MG63 (cell line): ENCODE measurements at regions not wholly inside any gene's neighbourhood (a gene's known extent, or its start where the extent isn't known, plus 50 kb on each side); places are given as distances from the start of the nearest gene placed in this dataset.
"Not testable (repeated sequence)": the region's sequence is repeated elsewhere in the genome, so short reads cannot be mapped to it uniquely, and the experiment has no call there.

Source experiments
- DNase-seq: peaks from one replicate; pipeline ENCODE4 v3.0.0-alpha.2; 2020
- H3K27me3 ChIP-seq: fragments of 250-450 bp; sonication (Bioruptor Pico); 2 replicates; pipeline ENCODE4 v1.5.1; 2020; ENCODE audit warnings: mild to moderate bottlenecking, moderate library complexity
- H3K36me3 ChIP-seq: fragments of 250-450 bp; sonication (Bioruptor Pico); 2 replicates; pipeline ENCODE4 v1.5.1; 2020; ENCODE audit warnings: mild to moderate bottlenecking, moderate library complexity
- H3K4me3 ChIP-seq: fragments of 250-450 bp; sonication (Bioruptor Pico); 2 replicates; pipeline ENCODE4 v1.5.1; 2020; ENCODE audit warnings: mild to moderate bottlenecking, moderate library complexity
- H3K9me3 ChIP-seq: fragments of 250-450 bp; sonication (Bioruptor Pico); 2 replicates; pipeline ENCODE4 v1.5.1; 2020; ENCODE audit warnings: mild to moderate bottlenecking, moderate library complexity

DNA sequence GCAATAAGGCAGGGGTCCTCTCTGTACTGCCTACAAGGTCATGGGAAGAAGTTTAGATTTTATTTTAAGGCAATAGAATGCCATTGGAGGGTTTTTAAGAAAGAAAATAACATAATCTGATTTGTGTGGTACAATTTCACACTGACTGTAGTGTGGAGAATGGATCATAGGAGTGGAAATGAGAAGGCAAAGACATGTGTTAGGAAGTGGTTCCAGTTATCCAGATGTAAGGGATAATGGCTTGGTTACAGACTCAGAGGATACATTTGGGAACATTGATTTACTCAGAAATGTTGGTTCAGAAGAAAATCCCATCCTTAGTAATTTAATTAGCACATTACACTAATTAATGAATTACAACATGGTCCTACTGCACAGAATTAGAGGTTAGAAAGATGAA lies 788.2 kb downstream of the SLITRK5 start:
- Histone ChIP-seq H3K9me3 (no peaks in the 10 kb centered on the region), H3K27me3 (no peaks in the 10 kb centered on the region), H3K4me3 (no peak overlapping the region), H3K36me3 (no peaks in the 10 kb centered on the region)
- no peak for DNase-seq

DNA sequence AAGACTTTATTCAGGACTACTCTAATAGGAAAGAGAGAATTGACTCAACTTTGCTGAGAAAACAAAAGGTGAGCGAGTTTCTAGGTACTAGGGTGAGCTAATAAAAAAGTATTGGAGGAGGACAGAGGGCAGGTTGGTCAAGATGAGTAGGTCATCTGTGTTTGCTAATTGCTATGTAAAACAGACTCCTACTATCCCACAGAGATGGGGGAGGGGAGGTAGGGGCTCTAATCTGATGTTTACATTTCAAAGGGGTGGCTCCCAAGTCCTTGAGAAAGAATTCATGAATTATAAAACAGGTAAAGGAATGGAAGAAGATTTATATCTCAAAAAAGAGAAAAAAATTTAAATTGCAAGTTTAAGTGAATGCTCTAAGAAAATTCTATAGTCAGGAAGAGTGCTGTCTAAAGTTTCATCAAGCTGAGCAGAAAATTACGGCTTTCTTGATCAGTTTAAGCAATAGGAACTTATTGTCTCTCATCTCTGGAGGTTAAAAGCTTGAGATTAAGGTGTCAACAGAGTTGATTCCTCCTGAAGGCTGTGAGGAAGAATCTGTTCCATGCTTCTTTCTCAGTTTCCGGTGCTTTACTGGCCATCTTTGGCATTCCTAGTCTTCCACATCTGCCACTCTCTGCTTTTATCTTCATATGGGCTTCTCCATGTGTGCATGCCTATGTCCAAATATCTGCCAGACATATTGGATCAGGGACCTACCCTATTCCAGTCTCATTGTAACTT lies 790.3 kb downstream of the SLITRK5 start:
- Histone ChIP-seq H3K36me3 (no peaks in the 10 kb centered on the region), H3K9me3 (no peaks in the 10 kb centered on the region), H3K4me3 (no peak overlapping the region), H3K27me3 (no peaks in the 10 kb centered on the region)
- DNase-seq: no peak

DNA sequence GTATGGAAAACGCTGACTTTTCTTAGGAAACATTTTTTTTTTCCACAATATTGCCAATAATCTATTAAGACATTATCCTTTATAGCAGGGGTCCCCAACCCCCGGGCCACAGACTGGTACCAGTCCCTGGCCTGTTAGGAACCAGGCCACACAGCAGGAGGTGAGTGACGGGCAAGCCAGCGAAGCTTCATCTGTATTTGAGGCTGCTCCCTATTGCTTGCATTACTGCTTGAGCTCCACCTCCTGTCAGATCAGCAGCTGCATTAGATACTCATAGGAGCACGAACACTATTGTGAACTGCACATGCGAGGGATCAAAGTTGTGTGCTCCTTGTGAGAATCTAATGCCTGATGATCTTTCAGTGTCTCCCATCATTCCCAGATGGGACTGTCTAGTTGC lies 793.7 kb downstream of the SLITRK5 start:
- no peaks in the 10 kb centered on the region for H3K36me3 ChIP-seq
- H3K9me3 ChIP-seq: no peaks in the 10 kb centered on the region
- H3K27me3 ChIP-seq: no peaks in the 10 kb centered on the region
- DNase-seq: no peak
- H3K4me3 ChIP-seq: no peak overlapping the region

DNA sequence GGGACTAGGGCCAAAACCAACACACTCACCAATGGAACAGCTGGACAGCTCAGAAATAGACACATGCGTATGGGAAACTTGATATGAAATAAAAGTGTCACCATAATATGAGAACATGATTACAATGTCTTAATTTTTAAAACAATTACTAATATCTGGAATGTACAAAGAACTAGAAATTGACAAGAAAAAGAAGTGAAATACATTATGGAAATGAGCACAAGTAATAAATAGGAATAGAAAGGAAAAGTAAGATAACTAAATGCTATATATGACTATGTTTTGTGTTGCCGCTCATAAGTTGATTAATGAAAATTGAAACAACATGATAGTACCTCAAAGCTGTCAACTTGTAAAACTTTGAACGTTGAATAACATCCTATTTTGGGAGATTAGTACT lies 801.1 kb downstream of the SLITRK5 start:
- no peak overlapping the region for H3K4me3 ChIP-seq
- no peaks in the 10 kb centered on the region for H3K36me3 ChIP-seq
- no peak for DNase-seq
- no peaks in the 10 kb centered on the region for H3K9me3 ChIP-seq
- no peaks in the 10 kb centered on the region for H3K27me3 ChIP-seq

DNA sequence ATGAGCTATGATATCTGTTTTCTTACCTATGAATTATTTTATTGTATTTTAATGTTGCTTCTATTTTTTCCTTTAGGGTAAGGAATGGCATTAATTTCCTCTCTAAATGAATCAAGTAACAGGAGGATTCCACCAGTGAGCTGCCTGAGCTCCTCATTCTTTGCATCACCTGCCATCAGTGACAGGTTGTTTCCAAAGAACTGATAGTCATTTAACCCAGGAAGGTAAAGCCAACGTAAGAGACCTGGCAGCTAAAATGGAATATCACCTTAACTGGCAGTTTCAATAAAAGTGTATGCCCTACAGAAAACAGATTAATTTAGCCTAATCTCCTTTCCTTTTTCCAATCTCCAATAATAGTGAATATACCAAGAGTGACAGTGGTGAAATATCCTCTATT lies 812.0 kb downstream of the SLITRK5 start:
- Histone ChIP-seq H3K27me3 (no peaks in the 10 kb centered on the region), H3K4me3 (no peak overlapping the region), H3K9me3 (peaks cover 7% of the 10 kb centered on the region; the same call in 1 of the 2 replicates), H3K36me3 (no peaks in the 10 kb centered on the region)
- DNase-seq: no peak

DNA sequence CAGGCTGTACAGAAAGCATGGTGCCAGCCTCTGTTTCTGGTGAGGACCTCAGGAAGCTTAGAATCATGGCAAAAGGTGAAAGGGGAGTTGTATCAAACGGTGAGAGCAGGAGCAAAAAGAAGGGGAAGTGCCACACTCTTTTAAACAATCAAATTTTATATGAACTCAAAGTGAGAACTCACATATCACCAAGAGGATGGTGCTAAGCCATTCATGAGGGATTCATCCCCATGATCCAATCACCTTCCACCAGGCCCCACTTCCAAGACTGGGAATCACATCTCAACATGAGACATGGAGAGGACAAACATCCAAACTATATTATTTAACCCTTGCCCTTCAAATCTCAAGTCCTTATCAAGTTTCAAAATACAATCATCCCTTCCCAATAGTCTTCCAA lies 836.7 kb downstream of the SLITRK5 start:
- H3K9me3 ChIP-seq: peaks cover 4% of the 10 kb centered on the region
- no peak overlapping the region for H3K4me3 ChIP-seq
- H3K36me3 ChIP-seq: no peaks in the 10 kb centered on the region
- no peaks in the 10 kb centered on the region for H3K27me3 ChIP-seq
- no peak for DNase-seq

DNA sequence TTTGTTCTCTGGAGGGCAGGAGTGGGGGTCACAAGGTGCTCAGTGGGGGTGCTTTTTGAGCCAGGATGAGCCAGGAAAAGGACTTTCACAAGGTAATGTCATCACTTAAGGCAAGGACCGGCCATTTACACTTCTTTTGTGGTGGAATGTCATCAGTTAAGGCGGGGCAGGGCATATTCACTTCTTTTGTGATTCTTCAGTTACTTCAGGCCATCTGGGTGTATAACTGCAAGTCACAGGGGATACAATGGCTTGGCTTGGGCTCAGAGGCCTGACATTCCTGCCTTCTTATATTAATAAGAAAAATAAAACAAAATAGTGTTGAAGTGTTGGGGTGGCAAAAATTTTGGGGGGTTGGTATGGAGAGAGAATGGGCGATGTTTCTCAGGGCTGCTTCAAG lies 841.8 kb downstream of the SLITRK5 start:
- H3K27me3 ChIP-seq, H3K36me3 ChIP-seq, DNase-seq, H3K9me3 ChIP-seq, H3K4me3 ChIP-seq: not testable (repeated sequence)

DNA sequence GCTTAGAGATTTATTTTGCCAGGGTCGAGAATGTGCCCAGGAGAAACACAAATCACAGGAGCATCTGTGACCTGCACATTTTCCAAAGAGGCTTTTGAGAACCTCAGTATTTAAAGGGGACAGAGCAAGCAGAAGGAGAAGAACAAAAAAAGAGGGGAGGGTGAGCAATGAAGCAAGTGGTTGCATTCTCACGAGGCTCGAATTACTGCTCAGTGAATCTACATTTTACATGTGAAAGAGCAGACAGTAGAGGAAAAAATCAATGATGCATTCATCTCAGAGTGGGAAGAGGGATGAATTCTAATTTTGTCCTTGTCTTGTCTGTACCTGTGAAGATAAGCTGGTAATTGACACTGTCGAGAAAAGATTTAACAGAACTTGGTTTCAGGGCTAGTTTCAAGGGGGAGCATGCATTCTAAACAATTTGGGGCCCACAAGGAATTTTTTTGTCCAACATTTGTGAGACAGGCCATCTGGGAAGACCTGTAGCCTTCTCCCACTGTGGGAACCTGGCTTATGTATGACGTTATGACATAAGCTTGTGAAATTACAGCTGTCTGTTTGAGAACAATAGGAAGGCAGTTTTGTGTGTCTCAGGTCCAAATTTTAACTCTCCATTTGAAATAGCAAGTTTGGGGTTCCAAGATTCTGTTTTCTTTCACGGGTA lies 855.1 kb downstream of the SLITRK5 start:
- Histone ChIP-seq H3K9me3 (no peaks in the 10 kb centered on the region), H3K36me3 (no peaks in the 10 kb centered on the region), H3K4me3 (no peak overlapping the region), H3K27me3 (no peaks in the 10 kb centered on the region)
- DNase-seq: no peak

DNA sequence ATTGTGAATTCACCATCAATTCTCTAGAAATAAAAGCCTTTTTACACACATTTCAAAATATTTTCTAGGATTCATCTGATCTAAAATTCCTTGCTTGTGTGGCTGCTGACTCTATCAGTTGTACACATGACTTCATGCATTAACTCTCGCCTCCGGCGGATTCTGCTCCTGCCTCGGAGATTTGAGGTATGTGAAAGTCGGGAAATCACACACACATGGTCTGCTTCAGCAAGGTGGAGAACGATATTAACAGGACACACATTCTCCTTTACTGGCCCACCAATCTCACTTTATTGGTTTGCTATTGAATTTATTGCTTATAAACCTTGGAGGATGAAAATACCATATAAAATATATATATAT lies 855.7 kb downstream of the SLITRK5 start:
- no peaks in the 10 kb centered on the region for H3K27me3 ChIP-seq
- no peaks in the 10 kb centered on the region for H3K9me3 ChIP-seq
- H3K4me3 ChIP-seq: no peak overlapping the region
- DNase-seq: no peak
- no peaks in the 10 kb centered on the region for H3K36me3 ChIP-seq

DNA sequence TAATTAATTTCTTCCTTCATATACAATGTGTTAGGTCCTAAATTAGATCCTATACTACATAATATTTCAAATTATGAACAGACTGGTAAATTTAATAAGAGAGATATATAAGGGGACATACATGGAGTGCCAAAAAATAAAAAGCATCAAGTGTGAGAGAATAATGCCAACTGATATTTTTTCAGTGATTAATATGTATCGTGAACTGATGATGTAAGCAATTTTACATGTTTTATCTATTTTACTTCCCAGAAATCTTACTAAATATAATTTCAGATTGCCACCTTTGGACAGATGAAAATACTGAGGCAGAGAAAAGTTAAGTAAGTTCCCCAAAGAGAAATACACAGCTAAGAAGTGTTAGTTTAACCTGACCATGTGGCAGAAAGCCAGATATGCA lies 870.8 kb downstream of the SLITRK5 start:
- Histone ChIP-seq H3K4me3 (no peak overlapping the region), H3K27me3 (no peaks in the 10 kb centered on the region), H3K9me3 (no peaks in the 10 kb centered on the region), H3K36me3 (no peaks in the 10 kb centered on the region)
- DNase-seq: no peak

DNA sequence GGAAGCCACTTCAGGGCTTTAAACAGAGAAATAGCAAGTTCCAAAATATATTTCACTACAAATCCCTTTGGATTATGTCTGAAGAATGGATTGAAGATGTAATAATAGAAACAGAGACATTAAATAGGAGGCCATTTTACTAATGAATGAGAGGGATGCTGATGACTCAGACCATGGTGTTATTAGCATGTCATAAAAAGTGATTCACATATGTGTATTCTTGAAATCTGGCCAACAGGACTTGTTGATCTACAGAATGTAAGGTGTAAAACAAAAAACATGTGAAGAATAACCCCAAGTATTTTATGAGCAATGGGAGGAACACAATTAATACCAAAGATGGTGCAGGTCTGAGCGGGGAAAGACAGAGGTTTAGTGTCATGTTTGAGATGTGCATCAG lies 873.7 kb downstream of the SLITRK5 start:
- no peak for DNase-seq
- H3K4me3 ChIP-seq: no peak overlapping the region
- H3K36me3 ChIP-seq: no peaks in the 10 kb centered on the region
- H3K27me3 ChIP-seq: no peaks in the 10 kb centered on the region
- no peaks in the 10 kb centered on the region for H3K9me3 ChIP-seq

DNA sequence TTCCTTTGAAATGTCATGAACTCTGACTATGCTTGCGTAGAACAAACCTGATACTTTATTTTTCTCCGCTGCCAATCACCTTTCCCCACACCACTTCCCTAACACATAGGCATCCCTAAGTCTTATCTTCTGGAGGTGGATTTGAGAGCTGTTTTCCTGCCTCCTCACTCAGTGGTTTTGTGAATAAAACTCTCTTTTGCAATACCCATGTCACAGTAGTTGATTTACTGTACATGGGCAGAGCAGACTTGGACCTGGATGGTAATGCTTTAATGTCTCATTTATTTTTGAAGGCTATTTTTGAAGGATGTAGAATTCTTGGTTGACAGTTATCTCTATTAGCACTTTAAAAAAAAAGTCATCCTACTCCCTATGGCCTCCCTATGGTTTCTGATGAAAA lies 881.8 kb downstream of the SLITRK5 start:
- no peaks in the 10 kb centered on the region for H3K9me3 ChIP-seq
- H3K27me3 ChIP-seq: no peaks in the 10 kb centered on the region
- no peak overlapping the region for H3K4me3 ChIP-seq
- DNase-seq: no peak
- no peaks in the 10 kb centered on the region for H3K36me3 ChIP-seq

DNA sequence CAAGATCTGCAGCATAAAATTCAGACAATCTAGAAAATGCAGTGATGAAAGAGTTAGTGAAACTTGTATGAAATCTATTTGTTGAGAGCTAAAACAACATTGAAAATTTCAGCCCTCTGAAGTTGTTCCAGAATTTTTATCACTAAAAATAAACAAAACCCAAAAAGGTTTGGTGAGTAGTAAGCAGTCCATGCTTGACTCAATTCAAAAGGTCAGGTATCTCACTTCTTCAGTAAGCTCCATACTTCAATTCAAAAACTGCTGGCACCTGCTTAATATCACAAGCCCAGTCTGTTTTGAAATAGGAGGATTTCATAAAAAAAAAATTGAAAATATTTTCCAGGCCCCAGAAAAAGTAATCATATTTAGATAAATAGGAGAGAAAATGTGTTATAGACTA lies 894.4 kb downstream of the SLITRK5 start:
- no peak for DNase-seq
- no peaks in the 10 kb centered on the region for H3K36me3 ChIP-seq
- H3K27me3 ChIP-seq: no peaks in the 10 kb centered on the region
- H3K4me3 ChIP-seq: no peak overlapping the region
- no peaks in the 10 kb centered on the region for H3K9me3 ChIP-seq

DNA sequence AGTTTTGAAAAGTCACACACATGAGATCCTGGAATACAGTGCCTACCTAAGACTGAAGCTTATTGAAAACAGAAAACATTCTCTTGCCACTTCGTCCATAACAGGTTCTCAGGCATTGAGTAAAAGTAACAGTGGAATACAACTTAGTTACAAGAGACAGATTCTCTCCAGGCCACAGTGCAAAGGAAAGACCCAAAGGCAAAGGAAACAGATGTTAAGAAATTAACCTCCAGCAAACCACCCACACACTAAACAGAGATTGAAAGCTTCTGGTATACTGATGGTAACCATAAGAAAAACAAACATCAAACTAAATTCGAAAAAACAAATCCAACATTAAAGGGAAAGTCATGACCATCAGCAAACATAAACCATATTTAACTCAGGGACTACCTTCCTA lies 914.7 kb downstream of the SLITRK5 start:
- DNase-seq: no peak
- Histone ChIP-seq H3K9me3 (no peaks in the 10 kb centered on the region), H3K36me3 (no peaks in the 10 kb centered on the region), H3K4me3 (no peak overlapping the region), H3K27me3 (no peaks in the 10 kb centered on the region)

DNA sequence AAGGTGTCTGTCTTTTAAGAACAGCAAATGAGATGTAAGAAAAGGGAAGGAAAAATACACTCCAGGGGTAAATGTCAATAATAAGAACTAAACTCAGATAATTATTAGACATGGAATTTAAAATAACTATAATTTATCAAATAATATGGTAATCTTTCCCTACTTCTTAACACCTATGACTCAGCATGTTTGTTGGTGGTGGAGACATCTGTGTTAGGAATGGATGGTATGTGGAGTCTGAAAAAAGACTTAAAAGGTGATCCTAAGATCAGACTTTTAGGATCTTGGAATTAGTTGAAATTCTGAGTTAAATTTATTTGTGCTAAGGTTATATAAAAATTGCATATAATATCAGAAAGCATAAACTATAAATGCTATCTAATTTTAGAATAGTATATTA lies 915.1 kb downstream of the SLITRK5 start:
- no peaks in the 10 kb centered on the region for H3K36me3 ChIP-seq
- no peak overlapping the region for H3K4me3 ChIP-seq
- DNase-seq: no peak

DNA sequence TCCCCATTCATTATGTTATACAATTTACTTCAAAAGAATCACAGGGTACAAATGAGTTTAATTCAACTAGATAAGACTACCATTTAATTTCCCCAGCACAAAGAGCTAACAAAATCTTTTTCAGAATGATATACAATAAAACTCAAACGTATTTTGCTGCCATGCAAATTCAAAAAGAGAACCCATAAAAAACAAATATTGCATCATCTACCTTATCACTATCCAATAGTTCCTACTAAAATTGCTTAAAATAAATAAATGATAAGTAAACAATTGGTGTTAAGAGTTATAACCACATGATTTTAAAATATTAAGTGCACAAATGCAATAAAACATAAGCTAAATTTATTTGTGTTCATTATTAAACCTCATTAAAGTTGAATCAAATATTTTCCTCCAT lies 919.4 kb downstream of the SLITRK5 start:
- H3K9me3 ChIP-seq: no peaks in the 10 kb centered on the region; the same call in 1 of the 2 replicates
- no peak overlapping the region for H3K4me3 ChIP-seq
- no peaks in the 10 kb centered on the region for H3K27me3 ChIP-seq
- no peak for DNase-seq
- no peaks in the 10 kb centered on the region for H3K36me3 ChIP-seq

More for the DNA sequence above, 915.1 kb downstream of the SLITRK5 start:
- Histone ChIP-seq H3K27me3 (no peaks in the 10 kb centered on the region), H3K9me3 (no peaks in the 10 kb centered on the region)

DNA sequence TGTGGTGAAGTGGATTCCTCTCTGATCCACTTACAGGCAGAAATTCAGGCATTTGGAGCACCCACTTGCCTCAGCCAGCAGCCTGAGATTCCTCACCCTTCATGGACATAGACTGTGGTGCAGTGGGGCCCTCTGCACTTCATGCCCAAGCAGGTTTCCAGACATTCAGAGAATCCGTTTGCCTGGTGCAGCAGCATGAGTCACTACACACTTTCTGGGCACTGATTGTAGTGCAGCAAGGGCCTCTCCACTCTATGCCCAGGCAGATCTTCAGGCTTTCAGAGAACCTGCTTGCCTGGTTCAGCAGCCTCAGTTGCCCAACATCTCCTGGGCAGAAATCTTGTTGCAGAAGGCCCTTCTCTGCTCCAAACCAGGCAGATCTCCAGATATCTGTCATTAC lies 920.9 kb downstream of the SLITRK5 start:
- Histone ChIP-seq H3K9me3 (no peaks in the 10 kb centered on the region; the same call in 1 of the 2 replicates), H3K4me3 (no peak overlapping the region), H3K36me3 (no peaks in the 10 kb centered on the region), H3K27me3 (no peaks in the 10 kb centered on the region)
- DNase-seq: no peak

DNA sequence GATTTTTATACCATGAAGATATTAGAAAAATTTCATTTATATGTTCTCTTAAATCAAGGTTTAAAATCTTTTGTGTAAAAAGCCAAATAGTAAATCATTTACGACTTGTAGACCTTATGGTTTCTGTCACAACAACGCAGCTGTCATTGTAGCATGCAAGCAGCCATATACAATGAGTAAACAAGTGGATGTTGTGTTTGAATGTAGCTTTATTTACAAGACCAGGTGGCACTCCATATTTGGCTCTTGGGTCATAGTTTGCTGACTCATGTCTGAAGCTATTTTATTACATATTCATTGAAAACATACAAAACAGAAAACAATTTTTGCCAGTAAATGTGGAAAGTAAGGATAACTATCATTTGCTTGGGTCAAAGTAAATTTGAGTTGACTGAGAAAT lies 930.8 kb downstream of the SLITRK5 start:
- Histone ChIP-seq H3K27me3 (no peaks in the 10 kb centered on the region), H3K36me3 (no peaks in the 10 kb centered on the region), H3K9me3 (no peaks in the 10 kb centered on the region), H3K4me3 (no peak overlapping the region)
- DNase-seq: no peak
